ENCODE measurements at regions not wholly inside any gene's neighbourhood (a gene's known extent, or its start where the extent isn't known, plus 50 kb on each side); places are given as distances from the start of the nearest gene placed in this dataset.

DNA sequence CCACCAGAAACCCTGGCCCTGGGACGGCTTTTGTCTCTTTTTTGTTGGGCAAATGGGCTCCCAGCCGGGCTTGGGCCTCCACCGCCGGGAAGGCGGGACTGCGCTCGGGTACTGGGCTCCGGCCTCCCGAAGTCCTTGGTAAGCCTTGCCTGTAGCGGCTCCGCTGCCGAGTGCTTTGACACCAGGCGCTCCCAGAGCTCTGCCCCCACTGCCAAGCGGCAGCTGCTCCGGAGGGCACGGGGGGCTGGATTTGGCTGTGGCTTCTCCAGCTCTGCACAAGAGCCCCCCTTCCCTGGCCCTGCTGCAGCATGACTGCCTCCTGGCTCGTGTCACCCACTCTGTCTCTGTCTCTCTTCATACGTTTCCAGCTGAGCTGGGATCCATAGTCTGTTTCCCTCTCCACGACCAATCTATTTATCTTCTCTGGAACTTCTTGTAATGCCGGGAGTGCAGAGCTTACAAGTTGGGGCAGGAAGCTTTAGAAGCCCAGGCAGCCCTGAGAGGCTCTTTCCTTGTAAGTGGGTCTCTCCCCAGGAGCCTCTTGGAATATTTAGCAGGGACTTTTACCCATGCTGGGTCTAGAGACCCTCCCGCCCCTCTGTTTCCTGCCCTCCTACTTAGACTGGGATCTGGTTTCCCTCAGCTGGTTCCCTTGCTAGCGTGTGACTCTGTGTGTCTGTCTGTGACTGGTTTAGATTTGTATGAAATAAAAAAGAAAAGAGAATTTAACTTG is 246.9 kb upstream of the GSE1 start:
- TF ChIP-seq, protein P1, sequence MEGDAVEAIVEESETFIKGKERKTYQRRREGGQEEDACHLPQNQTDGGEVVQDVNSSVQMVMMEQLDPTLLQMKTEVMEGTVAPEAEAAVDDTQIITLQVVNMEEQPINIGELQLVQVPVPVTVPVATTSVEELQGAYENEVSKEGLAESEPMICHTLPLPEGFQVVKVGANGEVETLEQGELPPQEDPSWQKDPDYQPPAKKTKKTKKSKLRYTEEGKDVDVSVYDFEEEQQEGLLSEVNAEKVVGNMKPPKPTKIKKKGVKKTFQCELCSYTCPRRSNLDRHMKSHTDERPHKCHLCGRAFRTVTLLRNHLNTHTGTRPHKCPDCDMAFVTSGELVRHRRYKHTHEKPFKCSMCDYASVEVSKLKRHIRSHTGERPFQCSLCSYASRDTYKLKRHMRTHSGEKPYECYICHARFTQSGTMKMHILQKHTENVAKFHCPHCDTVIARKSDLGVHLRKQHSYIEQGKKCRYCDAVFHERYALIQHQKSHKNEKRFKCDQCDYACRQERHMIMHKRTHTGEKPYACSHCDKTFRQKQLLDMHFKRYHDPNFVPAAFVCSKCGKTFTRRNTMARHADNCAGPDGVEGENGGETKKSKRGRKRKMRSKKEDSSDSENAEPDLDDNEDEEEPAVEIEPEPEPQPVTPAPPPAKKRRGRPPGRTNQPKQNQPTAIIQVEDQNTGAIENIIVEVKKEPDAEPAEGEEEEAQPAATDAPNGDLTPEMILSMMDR (CRISPR knock-in tag; IDR thresholded peaks at IDR 0.05), result no peak
- TF ChIP-seq, protein P2, sequence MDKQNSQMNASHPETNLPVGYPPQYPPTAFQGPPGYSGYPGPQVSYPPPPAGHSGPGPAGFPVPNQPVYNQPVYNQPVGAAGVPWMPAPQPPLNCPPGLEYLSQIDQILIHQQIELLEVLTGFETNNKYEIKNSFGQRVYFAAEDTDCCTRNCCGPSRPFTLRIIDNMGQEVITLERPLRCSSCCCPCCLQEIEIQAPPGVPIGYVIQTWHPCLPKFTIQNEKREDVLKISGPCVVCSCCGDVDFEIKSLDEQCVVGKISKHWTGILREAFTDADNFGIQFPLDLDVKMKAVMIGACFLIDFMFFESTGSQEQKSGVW (CRISPR knock-in tag; IDR thresholded peaks at IDR 0.05; ENCODE audit: borderline replicate concordance), result no peak
- TF ChIP-seq ZNF83 (CRISPR knock-in tag; IDR thresholded peaks at IDR 0.05; ENCODE audit: borderline replicate concordance) (no peak), NFE2L2 (IDR thresholded peaks at IDR 0.05; ENCODE audit: low read length) (no peak), ASH2L (IDR thresholded peaks at IDR 0.05; ENCODE audit: insufficient read length, low read depth, low read length) (no peak)
